ENCODE measurements at regions not wholly inside any gene's neighbourhood (a gene's known extent, or its start where the extent isn't known, plus 50 kb on each side); places are given as distances from the start of the nearest gene placed in this dataset.

GRCh38 chr20:50296450-50297375 is 106.1 kb downstream of the CEBPB start:
- TF ChIP-seq, protein P1, sequence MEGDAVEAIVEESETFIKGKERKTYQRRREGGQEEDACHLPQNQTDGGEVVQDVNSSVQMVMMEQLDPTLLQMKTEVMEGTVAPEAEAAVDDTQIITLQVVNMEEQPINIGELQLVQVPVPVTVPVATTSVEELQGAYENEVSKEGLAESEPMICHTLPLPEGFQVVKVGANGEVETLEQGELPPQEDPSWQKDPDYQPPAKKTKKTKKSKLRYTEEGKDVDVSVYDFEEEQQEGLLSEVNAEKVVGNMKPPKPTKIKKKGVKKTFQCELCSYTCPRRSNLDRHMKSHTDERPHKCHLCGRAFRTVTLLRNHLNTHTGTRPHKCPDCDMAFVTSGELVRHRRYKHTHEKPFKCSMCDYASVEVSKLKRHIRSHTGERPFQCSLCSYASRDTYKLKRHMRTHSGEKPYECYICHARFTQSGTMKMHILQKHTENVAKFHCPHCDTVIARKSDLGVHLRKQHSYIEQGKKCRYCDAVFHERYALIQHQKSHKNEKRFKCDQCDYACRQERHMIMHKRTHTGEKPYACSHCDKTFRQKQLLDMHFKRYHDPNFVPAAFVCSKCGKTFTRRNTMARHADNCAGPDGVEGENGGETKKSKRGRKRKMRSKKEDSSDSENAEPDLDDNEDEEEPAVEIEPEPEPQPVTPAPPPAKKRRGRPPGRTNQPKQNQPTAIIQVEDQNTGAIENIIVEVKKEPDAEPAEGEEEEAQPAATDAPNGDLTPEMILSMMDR (IDR thresholded peaks at IDR 0.05), result no peak
- no peak for TF ChIP-seq POLR2A (IDR thresholded peaks at IDR 0.05; ENCODE audit: low read depth)
- no peak for TF ChIP-seq POLR2AphosphoS5 (IDR thresholded peaks at IDR 0.05)
- TF ChIP-seq EP300 (IDR thresholded peaks at IDR 0.05), result no peak

Data from esophagus muscularis mucosa (tissue), 4 donors.